AG08396 (cell line): ENCODE measurements at regions not wholly inside any gene's neighbourhood (a gene's known extent, or its start where the extent isn't known, plus 50 kb on each side); places are given as distances from the start of the nearest gene placed in this dataset.
A peak's percentile ranks its signal among the peaks of the same experiment; 100 is the strongest.
"Not testable (repeated sequence)": the region's sequence is repeated elsewhere in the genome, so short reads cannot be mapped to it uniquely, and the experiment has no call there.

Experiments
- DNase-seq: peaks from one replicate; pipeline ENCODE4 v3.0.0; 2012; ENCODE audit warnings: low spot score, mixed read lengths

- DNase-seq, result no peak
Measured at GRCh38 chr4:151850791-151851213, 90.0 kb upstream of the GATB start.

GRCh38 chr4:151845551-151845950 lies 84.7 kb upstream of the GATB start:
- DNase-seq, result not testable (repeated sequence)

GRCh38 chr4:151842430-151843079 lies 81.7 kb upstream of the GATB start:
- no peak for DNase-seq

GRCh38 chr4:151841107-151841506 lies 80.3 kb upstream of the GATB start:
- DNase-seq, result no peak

- DNase-seq, result no peak
Measured at GRCh38 chr4:151835467-151835866, 74.7 kb upstream of the GATB start.

- no peak for DNase-seq
Measured at GRCh38 chr4:151833174-151833573, 72.4 kb upstream of the GATB start.

GRCh38 chr4:151831526-151831925 lies 70.7 kb upstream of the GATB start:
- DNase-seq, result no peak

- no peak for DNase-seq
Measured at GRCh38 chr4:151830168-151830567, 69.4 kb upstream of the GATB start.

GRCh38 chr4:151829309-151829708 lies 68.5 kb upstream of the GATB start:
- no peak for DNase-seq

GRCh38 chr4:151824656-151825055 lies 63.8 kb upstream of the GATB start:
- no peak for DNase-seq

GRCh38 chr4:151822331-151822730 lies 61.5 kb upstream of the GATB start:
- peak; percentile 14 for DNase-seq

GRCh38 chr4:151820004-151820403 lies 59.2 kb upstream of the GATB start:
- DNase-seq, result no peak

GRCh38 chr4:151811403-151811802 lies 50.6 kb upstream of the GATB start:
- DNase-seq, result no peak
